ENCODE measurements at regions not wholly inside any gene's neighbourhood (a gene's known extent, or its start where the extent isn't known, plus 50 kb on each side); places are given as distances from the start of the nearest gene placed in this dataset.

- no peak for TF ChIP-seq CTCF (conservative IDR thresholded peaks at IDR 0.05; ENCODE audit: low read length)
- TF ChIP-seq EZH2phosphoT487 (IDR thresholded peaks at IDR 0.05; ENCODE audit: borderline replicate concordance): no peak
Observed at GRCh38 chr6:101203664-101204063, 189.8 kb upstream of the GRIK2 start.

Measured in Loucy (cell line).